GM20000 (cell line): ENCODE measurements at regions not wholly inside any gene's neighbourhood (a gene's known extent, or its start where the extent isn't known, plus 50 kb on each side); places are given as distances from the start of the nearest gene placed in this dataset.

Experiments
- DNase-seq: peaks from one replicate; pipeline ENCODE4 v3.0.0; 2012; ENCODE audit warnings: low spot score
- CTCF ChIP-seq: IDR thresholded peaks from 2 replicates; pipeline ENCODE4 v1.5.1; 2012; ENCODE audit warnings: mild to moderate bottlenecking, control low read depth; ENCODE audit errors: extremely low read depth, missing control alignments

GRCh38 chr4:24141836-24142235 is 252.0 kb upstream of the PPARGC1A start:
- no peak for TF ChIP-seq CTCF
- no peak for DNase-seq

GRCh38 chr4:24140892-24141291 is 251.0 kb upstream of the PPARGC1A start:
- DNase-seq: no peak

DNA sequence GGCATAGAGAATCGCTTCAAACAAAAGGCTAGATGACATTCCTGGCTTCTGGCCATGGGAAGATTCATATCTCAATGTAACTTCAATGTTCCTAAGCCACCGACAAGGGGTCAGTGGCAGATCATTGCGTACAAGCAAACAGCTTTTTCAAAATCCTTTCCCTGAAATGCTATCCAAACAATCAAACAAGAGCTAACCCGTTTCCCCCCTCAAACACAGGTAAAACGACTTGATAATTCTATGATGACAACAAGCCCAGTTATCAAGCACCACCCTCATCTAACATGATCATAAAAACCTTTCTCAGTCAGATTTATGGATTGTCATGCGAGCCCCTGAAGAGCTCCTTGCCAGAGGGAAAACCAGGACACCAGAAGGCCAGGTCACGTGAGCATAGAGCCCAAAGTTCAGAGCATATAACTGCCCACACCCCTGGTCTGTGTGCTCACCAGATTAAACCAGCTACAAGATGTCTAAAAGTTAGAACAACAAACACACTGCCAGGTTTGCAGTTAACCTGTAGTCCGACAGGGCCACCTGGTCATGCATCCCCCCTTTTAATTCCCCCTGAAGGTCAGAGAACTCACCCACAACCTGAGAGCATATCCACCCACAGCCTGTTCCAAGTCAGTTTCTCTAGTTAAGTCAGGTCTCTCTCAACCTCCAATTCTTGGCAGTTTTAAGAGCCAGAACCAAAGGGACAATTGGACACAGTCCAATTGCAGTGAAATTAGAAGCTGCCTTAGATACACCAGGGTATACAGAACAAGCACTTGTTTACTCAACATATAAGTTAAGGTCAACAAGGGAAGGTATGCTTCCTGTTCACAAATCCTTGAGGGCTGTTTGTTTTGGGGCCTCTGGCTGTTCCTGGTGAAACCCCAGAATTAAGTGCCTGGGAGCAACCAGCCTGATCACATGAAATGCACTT is 248.1 kb upstream of the PPARGC1A start:
- no peak for TF ChIP-seq CTCF
- DNase-seq: no peak

More at GRCh38 chr4:24140892-24141291, 251.0 kb upstream of the PPARGC1A start:
- TF ChIP-seq CTCF: no peak

DNA sequence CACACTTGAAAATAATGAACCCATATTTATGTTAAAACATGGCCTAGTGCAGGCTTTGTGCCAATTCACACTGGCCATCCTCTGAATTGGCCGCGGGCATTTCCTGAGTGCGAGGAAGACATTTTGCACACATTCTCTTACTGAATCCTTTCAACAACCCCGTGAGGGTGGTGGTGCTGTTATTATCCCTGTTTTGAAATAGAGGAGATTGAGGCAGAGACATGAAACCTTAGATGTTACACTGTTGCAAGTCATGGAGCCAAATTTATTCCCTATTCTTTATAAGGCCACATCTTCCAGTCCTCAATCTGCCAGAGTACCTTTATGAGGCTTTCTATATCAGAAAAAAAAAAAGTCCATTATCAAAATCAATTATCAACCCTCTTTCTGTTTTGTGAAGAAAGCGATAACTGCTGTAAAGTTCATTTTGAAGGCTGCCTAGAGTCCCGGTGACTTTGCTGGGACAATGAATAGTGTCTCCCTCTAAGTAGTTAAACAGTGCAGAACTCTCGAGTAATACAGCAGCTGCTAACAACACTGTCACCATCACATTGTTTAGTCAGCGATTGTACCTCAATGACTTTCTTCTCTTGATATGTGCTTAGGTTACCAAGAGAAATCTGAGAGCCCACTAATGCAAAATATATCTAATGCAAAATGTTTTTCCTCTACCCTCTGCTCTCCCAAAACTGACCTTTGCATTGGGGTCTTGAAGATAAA is 242.3 kb upstream of the PPARGC1A start:
- no peak for DNase-seq

DNA sequence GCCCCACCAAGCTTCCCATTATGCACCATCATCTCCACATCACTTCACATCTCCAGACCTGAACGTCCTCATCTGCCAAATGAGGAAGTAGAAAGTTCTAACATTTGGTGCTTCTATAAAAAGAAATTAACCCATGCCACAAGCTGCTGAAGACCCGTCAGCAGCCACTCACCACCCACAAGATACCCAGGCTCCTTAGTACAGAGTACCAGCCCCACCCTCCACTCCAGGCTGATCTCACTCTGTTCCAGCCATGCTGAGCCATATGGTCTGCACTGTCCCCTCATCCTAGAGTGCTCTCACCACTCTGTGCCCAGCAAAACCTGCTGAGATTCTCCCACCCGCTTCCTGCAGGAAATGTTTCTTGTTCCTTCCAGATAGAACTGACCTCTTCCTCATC is 240.8 kb upstream of the PPARGC1A start:
- no peak for TF ChIP-seq CTCF
- DNase-seq: no peak

More for the DNA sequence above, 242.3 kb upstream of the PPARGC1A start:
- TF ChIP-seq CTCF: no peak

GRCh38 chr4:24126776-24127175 is 236.9 kb upstream of the PPARGC1A start:
- TF ChIP-seq CTCF: no peak
- DNase-seq: no peak

GRCh38 chr4:24121395-24122175 is 231.7 kb upstream of the PPARGC1A start:
- no peak for DNase-seq
- TF ChIP-seq CTCF: no peak
